GM21528 (cell line): ENCODE measurements at regions not wholly inside any gene's neighbourhood (a gene's known extent, or its start where the extent isn't known, plus 50 kb on each side); places are given as distances from the start of the nearest gene placed in this dataset.

Experiments used
- ATAC-seq: cut with Tn5 transposase; IDR thresholded peaks from one replicate; pipeline ENCODE4 v1.9.1; 2021; ENCODE audit warnings: mild to moderate bottlenecking, moderate library complexity; ENCODE audit not compliant: unreplicated experiment, low FRiP score

DNA sequence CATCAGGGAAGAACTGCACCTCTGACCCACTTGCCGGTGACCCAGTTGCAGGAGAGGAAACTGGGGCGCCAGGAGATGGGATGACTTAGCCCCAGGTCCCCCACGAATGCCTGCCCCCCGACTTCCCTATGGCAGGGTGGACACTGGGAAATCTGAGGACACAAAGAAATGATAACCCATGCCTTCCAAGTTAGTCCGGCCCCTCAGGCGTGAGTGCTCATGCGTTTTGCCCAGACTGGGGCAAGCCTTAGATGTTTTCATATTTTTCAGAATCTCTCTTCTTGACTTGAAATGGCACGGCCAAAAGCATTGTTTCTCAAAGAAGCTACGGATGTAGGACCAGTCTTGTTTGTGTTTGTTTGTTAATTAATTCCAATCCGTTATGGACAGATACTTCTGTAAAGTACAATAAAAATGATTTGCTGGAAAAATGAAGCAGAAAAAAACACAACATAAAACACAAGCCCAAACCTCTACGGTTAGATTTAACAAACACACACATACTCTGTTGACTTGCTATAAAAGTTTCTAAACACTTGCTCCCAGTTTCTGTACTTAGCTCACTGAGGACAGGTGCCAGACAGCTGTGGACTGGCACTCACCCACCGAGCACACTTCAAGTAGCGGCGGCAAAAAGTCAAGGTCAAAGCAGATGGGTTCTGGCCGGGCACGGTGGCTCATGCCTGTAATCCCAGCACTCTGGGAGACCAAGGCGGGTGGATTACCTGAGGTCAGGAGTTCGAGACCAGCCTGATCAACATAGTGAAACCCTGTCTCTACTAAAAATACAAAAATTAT lies 341.5 kb downstream of the BCOR start:
- ATAC-seq, result no peak

DNA sequence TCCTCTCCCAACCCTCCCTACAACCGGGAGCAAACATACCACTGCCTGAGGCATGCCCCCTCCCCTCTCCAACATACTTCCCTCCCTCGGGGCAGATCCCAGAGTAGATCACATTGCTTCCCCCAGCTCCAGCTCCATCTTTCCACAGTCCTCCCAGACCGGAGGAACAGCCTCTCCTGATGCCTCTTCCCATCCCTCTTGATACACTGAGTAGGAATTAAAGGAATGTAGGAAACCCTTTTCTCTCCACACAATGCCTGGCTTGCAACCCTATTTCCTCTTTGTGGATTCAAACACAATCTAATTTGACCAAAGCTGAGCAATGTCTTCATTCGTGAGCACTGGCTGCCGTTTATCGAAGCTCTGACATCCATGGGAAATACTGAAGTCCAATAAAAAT lies 339.8 kb downstream of the BCOR start:
- no peak for ATAC-seq

DNA sequence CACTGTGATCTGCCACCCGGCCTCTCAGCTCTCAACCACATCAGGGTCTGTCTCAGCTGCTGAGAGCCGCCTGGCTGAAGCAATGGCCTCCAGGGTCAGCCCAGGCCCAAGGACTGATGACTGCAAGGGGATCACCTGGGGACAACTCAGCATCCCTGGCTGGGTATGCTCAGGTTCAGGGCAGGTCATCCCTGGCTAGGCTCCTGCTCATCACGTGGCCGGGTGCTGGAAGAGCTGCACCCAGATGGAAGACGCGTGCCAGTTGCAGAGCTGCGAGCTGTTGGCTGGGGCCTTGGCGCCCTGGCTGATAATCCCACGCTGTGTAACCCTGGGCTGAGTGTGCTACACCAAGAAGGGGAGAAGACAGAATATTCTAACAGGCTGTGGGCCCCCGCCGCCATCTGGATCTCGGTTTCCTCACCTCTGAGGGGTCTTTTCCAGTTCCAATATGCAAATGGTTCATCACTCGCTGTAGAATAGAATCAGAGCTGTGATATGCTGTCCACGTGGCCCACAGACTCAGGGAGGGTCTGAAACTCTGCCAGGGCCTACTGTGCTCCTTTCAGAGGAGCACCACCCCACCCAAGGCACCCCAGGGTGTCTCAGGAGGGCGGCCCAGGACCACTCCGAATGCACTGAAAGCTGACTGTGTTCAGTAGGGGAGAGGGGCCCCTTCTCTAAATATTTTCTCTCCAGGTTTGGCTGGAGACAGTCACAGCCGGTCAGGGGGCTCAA lies 338.8 kb downstream of the BCOR start:
- no peak for ATAC-seq

DNA sequence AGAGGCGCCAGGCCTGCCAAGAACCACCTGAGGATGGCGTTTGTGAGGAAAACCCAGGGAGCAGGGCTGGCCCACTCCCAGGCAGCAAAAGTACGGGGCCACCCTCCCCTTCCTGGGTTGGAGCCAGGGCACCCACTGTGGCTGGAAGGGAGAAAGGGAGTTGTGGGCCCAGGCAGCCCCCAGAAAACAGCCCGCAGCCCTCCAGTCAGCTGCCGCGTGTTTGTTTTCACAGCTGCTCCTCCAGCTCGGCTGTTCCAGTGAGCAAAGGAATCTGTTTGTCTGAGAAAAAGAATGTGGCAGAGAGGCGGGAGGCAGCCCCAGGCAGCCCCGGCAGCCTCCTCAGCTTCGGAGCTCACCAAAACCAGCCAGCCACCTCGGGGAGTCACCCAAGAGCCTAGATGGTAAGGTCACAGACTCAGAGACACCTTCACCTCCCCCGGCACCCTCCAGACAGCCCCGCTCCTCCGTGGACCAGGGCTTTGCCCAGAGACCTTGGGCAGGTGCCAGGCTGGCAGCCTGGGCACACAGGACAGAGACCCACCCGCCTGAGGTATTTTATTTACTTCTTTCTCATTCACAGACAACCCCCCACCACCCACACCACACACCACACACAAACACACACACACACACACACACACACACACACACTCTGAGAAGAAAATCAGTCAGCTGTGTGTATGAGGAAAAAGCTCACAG lies 338.1 kb downstream of the BCOR start:
- no peak for ATAC-seq

DNA sequence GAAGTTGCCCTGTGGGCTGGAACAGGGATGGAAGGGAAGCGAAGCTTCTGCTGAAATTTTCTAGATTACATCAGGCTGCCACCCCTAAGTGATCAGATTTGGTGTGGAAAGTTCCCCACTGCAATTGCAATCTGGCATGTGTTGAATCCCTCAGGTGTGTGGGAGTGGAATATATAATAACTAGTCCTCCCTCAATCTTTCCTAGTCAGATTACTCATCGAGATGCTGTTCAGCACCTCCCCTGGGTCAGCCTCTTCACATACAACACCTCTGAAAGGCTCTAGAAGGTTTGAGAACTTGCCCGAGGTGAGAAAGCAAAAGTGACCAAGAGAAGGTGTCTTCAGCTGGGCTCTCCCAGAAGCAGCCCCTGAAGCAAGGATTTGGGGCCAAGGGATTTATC lies 336.8 kb downstream of the BCOR start:
- ATAC-seq, result no peak

DNA sequence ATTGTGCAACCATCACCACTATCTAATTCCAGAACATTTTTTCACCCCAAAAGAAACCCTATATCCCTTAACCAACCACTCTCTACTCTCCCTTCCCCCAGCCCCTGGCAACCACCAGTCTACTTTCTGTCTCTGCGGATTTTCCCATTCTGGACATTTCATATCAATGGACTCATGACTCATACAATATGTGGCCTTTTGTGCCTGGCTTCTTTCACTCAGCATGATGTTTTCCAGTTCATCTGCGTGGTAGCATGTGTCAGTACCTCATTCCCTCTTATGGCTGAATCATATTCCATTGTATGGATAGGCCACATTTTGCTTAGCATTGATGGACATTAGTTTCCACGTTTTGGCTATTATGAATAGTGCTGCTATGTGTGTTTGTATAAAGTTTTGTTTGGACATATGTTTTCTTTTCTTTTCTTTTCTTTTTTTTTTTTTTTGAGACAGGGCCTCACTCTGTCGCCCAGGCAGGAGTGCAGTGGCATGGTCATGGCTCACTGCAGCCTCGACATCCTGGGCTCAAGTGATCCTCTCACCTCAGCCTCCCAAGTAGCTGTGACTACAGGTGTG lies 335.4 kb downstream of the BCOR start:
- ATAC-seq, result no peak

DNA sequence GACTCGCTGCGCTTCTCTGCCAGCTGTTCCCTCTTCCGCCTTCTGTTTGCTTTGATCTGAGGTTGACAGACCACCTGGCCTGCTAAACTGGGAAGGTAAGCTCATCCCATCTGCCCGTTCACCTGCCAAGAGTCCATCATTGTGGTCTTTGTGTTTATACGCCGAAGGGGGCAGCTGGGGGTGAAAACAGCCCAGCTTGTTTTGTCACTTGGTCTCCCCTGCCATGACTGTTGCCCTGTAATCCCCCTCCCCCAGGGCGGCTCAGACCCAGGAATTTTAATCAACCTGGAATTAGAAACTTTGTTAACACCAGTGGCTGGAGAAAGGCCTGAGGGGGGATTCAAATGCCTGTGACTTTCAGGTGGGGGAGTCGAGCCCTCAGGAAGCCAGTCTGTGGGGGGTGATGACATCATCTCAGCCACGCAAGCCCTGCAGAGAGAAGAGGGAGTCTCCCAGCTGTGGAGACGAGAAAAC lies 333.3 kb downstream of the BCOR start:
- no peak for ATAC-seq

DNA sequence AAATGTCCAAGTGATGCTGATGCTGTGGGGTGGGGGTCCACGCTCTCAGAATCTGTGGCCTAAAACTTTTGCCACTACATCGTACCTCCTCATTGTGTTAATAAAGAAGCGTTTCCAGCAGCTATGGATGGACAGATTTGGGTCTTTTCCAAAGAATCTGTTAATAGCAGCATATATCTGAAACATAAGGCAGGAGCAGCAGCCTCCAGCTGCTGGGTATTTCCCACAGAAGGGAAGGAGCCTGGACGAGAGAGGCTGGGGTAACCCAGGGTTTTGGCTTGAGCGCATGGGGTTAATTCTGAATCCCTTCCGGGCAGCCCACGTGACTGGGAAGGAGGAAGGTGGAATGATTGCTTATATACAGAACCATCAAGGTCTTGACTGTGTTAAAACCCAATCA lies 332.4 kb downstream of the BCOR start:
- no peak for ATAC-seq

DNA sequence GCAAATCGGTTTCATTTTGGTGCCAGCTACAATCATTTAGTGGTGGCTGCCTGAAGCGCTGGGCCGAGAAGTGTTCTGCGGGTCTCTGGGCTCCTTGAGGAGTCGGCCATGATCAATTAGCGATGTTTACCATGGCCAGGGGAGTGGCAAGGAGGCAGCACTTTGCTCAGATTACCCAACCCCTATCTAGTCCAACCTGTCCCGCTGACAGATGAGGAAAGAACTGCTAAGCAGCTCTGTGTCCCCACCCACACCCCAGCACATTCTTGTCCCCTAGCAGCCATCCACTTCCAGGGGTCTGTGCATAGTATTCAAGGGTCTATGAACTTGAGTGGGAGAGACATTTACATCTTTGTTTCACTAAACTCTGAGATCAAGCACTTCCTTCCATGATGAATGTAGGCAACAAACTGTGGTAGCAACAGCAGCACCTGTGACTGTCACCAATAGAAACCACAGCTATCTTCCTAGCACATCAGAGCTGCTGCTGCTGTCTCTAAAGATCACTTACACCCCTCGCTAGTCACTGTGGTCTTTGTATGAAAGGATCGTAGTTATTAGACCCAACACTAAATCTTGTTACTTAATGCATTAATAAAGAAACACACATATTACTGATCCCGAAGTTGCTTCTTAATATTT lies 331.6 kb downstream of the BCOR start:
- no peak for ATAC-seq

DNA sequence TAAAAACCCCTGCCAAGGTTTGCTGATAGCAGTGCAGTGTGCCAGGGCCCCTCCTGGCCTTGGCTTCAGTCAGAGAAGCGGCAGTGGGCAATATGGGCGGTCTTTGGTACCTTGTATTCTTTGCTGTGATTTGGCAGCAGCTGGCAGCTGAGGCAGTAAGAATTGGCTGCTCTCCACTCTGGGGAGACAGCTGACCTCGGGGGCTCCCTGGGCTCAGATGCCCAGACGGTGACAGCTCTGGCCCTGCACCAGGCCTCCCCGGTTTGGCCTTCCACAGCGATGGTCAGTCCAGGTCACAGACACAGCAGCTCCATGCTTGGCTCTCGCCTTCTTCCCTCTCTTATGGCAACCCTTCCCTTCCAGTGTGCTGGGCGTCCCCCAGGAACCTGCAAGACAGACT lies 330.9 kb downstream of the BCOR start:
- ATAC-seq, result no peak

DNA sequence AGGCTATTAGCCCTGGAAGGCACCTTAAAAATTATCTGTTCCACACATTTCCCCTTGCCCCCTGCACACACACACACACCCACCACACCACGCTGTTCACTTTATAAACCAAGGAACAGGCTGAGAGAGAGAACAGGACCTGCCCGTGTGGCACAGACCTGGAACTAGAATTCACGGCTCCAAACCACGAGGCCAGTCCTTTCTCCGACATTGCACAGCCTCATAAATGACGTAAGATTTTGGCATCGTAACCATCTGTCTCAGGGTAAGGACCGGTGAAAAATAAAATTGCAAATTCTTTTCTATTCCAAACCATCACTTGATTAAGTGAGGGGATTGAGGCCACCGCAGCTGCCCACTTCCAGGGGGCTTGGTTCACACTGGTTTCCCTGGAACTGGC lies 330.3 kb downstream of the BCOR start:
- ATAC-seq, result no peak

DNA sequence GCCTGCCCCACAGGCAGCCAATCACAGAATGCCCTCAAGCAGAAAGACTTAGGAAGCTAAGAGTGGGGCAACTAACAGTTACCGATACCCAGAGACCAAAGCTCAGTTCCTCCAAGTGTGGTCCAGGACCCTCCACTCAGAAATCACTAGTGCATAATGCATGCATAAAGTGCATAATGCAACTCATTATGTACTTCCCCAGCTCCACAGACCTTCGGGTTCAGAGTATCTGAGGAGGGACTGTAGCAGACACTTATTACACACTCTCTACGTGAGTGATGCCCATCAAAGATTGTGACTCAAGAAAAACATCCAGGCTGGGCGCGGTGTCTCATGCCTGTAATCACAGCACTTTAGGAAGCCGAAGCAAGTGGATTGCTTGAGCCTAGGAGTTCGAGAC lies 328.0 kb downstream of the BCOR start:
- ATAC-seq, result no peak

DNA sequence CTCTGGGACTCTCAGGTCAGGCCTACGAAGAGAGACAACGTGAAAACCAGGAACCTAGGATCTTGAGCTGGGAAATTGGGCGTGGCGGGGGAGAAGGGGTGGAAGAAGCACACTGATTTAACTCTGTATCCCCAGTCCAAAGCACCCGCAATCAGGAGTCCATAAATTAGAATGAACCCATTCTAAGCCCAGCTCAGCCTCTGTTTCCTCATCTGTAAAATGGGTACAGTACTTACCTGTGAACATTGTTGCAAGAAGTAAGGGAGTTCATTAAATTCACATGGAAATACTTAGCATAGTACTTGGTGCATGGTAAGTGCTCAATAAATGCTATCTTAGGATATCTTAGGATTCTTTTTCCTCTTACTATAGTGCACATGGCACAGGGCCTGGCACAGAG lies 326.7 kb downstream of the BCOR start:
- no peak for ATAC-seq

DNA sequence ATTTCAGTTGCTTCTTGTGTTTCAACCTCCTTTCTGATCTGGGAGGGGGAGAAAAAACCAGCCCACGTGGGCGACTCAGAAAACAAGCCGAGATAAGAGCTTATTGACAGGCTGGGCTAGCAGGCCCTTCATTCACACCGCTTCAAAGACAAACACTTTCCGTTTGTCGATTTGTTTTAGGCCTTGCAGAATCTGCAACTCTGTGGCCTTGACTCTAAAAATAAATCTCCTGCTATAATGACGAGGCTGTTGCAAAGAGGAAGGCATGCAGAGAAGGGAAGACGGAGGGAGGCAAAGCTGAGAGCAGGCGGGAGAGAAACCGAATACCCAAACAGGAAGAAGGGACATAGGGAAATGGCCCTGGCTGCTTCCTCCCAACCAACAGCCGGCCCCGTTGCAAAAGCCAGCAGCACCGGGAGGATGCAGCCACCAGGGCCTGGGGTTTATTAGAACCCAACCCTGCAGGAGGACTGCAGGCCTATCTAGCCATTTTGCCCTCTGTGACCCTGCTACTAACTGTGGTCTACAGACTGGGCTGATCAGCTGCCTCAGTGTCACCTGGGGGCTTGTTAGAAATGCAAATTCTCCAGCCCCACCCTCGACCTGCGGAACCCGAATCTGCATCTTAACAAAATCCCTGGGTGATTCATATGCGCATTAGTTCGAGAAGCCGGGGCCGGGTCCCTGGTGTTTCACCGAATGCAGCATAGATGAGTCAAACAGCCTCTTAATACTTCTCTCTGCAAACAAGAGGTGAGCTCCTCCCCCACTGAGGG lies 325.5 kb downstream of the BCOR start:
- ATAC-seq, result no peak

DNA sequence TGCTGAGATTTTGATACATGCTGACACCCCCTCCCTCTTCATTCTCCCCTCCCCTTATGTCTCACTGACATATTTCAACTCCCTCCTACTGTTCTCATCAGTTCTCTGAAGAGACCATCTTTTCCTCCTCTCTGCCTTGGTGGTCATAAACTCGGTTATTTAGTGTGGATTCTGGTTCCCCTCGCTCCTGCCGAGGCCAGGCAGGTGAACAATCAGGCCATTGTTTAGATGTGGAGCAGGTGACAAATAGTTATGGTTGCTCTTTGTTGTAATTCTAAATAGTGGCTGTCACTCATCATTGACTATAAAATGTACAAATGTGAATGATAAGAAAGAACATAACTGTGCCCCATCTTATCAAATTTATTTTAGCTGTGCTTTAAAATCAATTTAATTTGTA lies 324.6 kb downstream of the BCOR start:
- ATAC-seq, result no peak

DNA sequence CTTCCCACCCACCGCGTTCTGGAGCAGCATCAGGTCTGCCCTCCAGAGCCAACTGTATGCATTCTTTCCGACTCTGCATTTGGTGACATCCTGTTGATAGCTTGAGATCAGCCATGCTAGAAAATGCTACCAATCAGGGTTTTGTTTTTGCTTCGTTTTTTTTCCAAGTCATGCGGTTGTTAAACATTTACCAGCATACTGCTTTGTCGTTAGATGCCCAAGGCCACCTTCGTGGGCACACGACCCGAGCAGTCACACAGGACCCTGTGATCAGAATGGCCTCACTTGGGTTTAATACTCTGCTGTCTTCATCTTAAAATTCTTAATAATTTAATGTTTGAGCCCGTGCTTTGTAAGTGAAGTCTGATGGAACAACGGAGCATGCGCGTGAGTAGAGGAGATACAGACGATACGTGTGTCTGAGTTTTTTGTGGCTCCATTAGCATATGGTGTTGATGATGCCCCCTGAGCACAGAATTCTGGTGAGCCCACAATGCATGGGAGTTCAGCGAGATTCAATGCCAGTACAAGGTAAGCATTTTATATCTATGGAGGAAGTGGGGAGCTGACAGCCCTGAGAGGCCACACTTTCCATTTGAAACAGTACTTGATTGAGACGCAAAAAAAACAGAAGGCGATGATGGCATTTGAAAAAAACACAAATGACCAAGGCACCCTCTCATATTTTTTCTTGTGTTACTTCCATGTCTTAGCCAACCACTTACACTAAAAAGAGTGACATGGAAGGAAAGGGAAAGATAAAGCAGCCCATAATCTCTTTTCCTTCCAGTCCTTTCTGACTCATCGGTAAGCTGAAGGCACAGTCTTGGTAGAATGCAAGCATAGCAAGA lies 323.6 kb downstream of the BCOR start:
- ATAC-seq, result no peak

DNA sequence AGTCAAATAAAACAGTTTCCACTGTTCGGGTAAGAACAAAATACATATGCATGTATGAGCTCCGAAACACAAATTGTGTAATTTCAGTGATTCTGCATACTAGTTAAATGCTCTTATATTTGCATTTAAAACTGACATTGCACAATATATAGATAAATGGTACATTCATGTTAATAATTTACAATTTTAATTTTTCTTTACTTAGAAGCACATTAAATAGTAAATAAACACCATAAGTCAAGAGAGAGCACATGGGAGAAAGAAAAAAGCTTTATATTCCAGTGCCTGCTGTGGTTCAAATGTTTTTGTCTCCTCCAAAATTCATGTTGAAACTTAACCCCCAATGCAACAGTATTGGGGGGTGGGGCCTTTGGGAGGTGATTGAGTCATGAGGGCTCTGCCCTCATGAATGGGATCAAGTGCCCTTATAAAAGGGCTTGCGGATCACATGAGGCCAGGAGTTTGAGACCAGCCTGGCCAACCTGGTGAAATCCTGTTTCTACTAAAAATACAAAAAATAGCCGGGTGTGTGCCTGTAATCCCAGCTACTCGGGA lies 322.9 kb downstream of the BCOR start:
- ATAC-seq, result no peak

DNA sequence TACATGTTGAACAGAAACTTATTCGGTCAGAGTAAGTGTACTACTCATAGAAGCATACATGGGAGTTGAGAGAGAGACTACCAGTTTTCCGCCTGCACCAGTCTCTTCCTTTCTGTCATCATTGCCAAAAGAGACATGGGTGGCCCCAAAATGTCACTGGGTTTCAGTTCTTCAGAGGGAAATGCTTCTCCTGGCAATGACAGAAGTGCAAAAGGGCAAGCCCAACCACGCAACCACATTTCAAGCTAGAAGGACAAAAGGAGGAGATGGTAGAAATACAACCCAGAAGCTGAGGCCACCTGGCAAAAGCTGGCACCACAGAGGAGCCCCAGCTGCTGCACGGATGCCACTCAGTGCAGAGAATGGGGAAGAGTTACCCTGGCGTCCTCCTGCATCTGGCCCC lies 320.1 kb downstream of the BCOR start:
- ATAC-seq, result no peak
